ENCODE measurements at regions not wholly inside any gene's neighbourhood (a gene's known extent, or its start where the extent isn't known, plus 50 kb on each side); places are given as distances from the start of the nearest gene placed in this dataset.

DNA sequence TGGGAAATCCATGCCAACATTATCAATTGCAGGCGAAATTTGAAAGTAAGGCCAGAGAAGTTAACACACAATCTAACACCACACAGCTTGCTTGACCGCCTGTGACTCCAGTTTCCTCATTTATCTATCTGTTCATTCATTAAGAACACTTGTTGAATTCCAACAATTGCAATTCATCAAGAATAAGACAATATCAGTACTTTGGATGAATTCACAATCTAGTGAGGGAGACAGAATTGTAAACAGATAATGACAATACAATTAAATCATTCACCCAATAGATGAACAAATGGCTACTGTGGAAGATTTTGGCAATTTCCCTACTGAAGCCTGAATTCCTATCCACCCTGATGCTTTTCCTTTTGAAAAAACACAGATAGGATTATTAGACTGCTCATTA, 181.6 kb downstream of the TRIM36 start:
- no peaks in the 10 kb centered on the region for H3K27me3 ChIP-seq

DNA sequence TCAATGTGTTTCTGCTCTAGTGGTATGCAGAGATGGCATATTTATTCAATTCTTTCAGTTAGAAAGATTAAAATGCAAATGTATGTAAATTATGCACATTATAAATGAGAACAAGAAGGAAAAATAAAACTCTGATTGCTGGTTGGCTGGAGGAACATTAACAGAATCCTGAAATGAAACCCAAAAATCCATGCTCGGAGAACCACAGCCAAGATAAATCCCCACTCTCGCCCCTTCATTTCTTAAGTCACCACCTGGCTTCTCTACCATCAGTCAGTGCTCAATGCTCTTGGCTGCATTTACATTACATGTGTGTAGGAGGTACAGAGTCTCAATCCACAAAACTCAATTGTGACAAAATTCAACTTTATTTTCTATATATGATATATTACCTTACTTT, 184.9 kb downstream of the TRIM36 start:
- intact Hi-C loops (cut with DNase I; ENCODE audit: low total_unique reads): no loop called here
- Histone ChIP-seq H3K27me3 (no peaks in the 10 kb centered on the region), H3K9me3 (no peaks in the 10 kb centered on the region)

More for the DNA sequence above, 181.6 kb downstream of the TRIM36 start:
- H3K27ac ChIP-seq: no peak overlapping the region
- H3K4me3 ChIP-seq: no peak overlapping the region
- no peaks in the 10 kb centered on the region for H3K36me3 ChIP-seq
- intact Hi-C loops (cut with DNase I; ENCODE audit: low total_unique reads): no loop called here
- TF ChIP-seq, protein P1, sequence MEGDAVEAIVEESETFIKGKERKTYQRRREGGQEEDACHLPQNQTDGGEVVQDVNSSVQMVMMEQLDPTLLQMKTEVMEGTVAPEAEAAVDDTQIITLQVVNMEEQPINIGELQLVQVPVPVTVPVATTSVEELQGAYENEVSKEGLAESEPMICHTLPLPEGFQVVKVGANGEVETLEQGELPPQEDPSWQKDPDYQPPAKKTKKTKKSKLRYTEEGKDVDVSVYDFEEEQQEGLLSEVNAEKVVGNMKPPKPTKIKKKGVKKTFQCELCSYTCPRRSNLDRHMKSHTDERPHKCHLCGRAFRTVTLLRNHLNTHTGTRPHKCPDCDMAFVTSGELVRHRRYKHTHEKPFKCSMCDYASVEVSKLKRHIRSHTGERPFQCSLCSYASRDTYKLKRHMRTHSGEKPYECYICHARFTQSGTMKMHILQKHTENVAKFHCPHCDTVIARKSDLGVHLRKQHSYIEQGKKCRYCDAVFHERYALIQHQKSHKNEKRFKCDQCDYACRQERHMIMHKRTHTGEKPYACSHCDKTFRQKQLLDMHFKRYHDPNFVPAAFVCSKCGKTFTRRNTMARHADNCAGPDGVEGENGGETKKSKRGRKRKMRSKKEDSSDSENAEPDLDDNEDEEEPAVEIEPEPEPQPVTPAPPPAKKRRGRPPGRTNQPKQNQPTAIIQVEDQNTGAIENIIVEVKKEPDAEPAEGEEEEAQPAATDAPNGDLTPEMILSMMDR (IDR thresholded peaks at IDR 0.05): no peak
- no peak for DNase-seq (ENCODE audit: low spot score in 2 of 2)
- no peaks in the 10 kb centered on the region for H3K9me3 ChIP-seq
- no peaks in the 10 kb centered on the region for H3K4me1 ChIP-seq

DNA sequence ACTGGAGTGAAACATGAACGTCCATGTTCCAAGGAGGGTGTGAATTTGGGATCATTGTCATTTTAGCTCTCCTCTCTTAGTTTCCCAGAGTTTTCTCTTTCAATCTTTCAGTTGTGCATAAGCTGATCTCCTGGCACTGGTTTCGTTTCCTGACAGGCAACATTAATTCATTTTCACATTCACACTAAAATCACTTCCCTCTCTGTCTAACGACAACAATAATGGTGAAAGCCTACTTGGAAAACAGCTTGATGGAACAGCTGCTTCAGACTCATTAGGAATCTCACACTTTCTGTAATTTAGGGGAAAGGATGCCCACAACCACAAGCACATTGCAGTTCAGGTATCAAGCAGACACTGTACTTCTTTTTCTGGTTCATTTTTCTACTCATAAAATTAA, 188.6 kb downstream of the TRIM36 start:
- no peak overlapping the region for H3K27ac ChIP-seq
- intact Hi-C loops (cut with DNase I; ENCODE audit: low total_unique reads): no loop called here
- H3K9me3 ChIP-seq: no peaks in the 10 kb centered on the region
- DNase-seq (ENCODE audit: low spot score in 2 of 2): no peak
- H3K27me3 ChIP-seq: no peaks in the 10 kb centered on the region
- no peaks in the 10 kb centered on the region for H3K4me1 ChIP-seq
- no peak overlapping the region for H3K4me3 ChIP-seq
- no peak for TF ChIP-seq POLR2AphosphoS5 (IDR thresholded peaks at IDR 0.05)
- TF ChIP-seq, protein P1 (IDR thresholded peaks at IDR 0.05): no peak
- no peak for TF ChIP-seq POLR2A (IDR thresholded peaks at IDR 0.05)
- no peaks in the 10 kb centered on the region for H3K36me3 ChIP-seq

More for the DNA sequence above, 184.9 kb downstream of the TRIM36 start:
- DNase-seq (ENCODE audit: low spot score in 2 of 2): no peak
- Histone ChIP-seq H3K4me1 (no peaks in the 10 kb centered on the region), H3K36me3 (no peaks in the 10 kb centered on the region), H3K4me3 (no peak overlapping the region), H3K27ac (no peak overlapping the region)
- TF ChIP-seq POLR2AphosphoS5 (IDR thresholded peaks at IDR 0.05) (no peak), POLR2A (IDR thresholded peaks at IDR 0.05) (no peak)
- TF ChIP-seq, protein P1 (IDR thresholded peaks at IDR 0.05): no peak

DNA sequence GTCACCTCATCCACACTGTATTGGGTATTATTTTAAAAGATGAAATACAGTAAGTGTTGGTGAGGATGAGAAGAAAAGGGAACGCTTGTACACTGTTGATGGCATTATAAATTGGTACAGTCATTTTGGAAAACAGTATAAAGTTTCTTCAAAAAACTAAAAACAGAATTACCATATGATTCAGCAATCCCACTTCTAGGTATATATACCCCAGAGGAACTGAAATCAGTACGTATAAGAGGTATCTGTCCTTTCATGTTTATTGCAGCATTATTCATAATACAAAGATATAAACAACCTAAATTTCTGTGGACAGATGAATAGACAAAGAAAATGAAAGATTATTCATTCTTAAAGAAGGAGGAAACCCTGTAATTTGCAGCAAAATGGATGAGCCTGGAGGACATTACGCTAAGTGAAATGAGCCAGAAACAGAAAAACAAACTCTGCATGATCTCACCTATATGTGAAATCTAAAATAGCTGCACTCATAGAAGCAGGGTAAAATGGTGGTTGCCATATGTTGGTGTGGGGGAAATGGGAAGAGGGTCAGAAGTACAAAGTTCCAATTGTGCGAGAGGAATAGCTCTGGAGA, 191.6 kb downstream of the TRIM36 start:
- intact Hi-C loops (cut with DNase I; ENCODE audit: low total_unique reads): no loop called here
- Histone ChIP-seq H3K4me3 (no peak overlapping the region), H3K27me3 (no peaks in the 10 kb centered on the region), H3K27ac (no peak overlapping the region), H3K4me1 (no peaks in the 10 kb centered on the region), H3K9me3 (no peaks in the 10 kb centered on the region), H3K36me3 (no peaks in the 10 kb centered on the region)
- DNase-seq (ENCODE audit: low spot score in 2 of 2): no peak
- TF ChIP-seq POLR2AphosphoS5 (IDR thresholded peaks at IDR 0.05) (no peak), POLR2A (IDR thresholded peaks at IDR 0.05) (no peak)
- TF ChIP-seq, protein P1 (IDR thresholded peaks at IDR 0.05): no peak

DNA sequence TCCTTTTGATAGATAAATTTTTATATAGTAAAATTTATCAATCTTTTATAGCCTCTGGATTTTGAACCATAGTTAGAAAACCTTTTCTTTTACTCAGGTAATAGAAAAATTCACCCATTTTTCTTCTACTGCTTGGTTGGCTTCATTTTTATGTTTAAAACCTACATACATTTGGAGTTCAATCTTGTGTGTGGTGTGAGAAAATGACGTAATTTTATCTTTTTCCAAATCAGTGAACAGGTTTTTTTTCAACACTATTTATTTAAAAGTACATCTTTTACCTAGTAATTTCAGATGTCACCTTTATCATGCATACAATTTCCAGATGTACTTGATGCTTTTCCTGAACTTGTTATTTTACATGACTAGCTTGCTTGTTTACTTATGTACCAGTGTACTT, 200.2 kb downstream of the TRIM36 start:
- Histone ChIP-seq H3K9me3 (peaks cover 0 to 2% of the 10 kb centered on the region in 2 donors), H3K4me1 (no peaks in the 10 kb centered on the region), H3K27ac (no peak overlapping the region), H3K36me3 (peaks cover 3% of the 10 kb centered on the region), H3K27me3 (no peaks in the 10 kb centered on the region), H3K4me3 (no peak overlapping the region)
- no peak for TF ChIP-seq POLR2A (IDR thresholded peaks at IDR 0.05)
- TF ChIP-seq, protein P1 (IDR thresholded peaks at IDR 0.05): no peak
- no peak for TF ChIP-seq POLR2AphosphoS5 (IDR thresholded peaks at IDR 0.05)
- DNase-seq (ENCODE audit: low spot score in 2 of 2): no peak
- intact Hi-C loops (cut with DNase I; ENCODE audit: low total_unique reads): no loop called here

All from breast epithelium (tissue), 4 donors.